Right lobe of liver (tissue), 4 donors: ENCODE measurements at regions not wholly inside any gene's neighbourhood (a gene's known extent, or its start where the extent isn't known, plus 50 kb on each side); places are given as distances from the start of the nearest gene placed in this dataset.

Experiments
- CTCF ChIP-seq, 4 donors: fragments of 200-600 bp in 3 of 4; fragments of 450-650 bp in 1 of 4; IDR thresholded peaks; one replicate each; pipeline versions ENCODE4 v1.5.1 to v1.8.0; 2016 to 2022; ENCODE audit warnings: antibody characterized with exemption in 4 of 4, mild to moderate bottlenecking in 2 of 4
- POLR2A ChIP-seq: fragments of 450-650 bp; IDR thresholded peaks from one replicate; pipeline ENCODE4 v1.6.1; 2017; ENCODE audit warnings: antibody characterized with exemption, mild to moderate bottlenecking
- donor health status: DM: no; HTN: no; CAD: no.
- donor health status: DM: no; HTN: no; CAD: no.
- donor health status: DM: no; HTN: yes; CAD: no.

GRCh38 chr20:40017765-40018164 lies 671.3 kb downstream of the MAFB start:
- TF ChIP-seq POLR2A (no peak), CTCF (IDR thresholded peaks at IDR 0.05) (no peak)
